ENCODE measurements at regions not wholly inside any gene's neighbourhood (a gene's known extent, or its start where the extent isn't known, plus 50 kb on each side); places are given as distances from the start of the nearest gene placed in this dataset.

DNA sequence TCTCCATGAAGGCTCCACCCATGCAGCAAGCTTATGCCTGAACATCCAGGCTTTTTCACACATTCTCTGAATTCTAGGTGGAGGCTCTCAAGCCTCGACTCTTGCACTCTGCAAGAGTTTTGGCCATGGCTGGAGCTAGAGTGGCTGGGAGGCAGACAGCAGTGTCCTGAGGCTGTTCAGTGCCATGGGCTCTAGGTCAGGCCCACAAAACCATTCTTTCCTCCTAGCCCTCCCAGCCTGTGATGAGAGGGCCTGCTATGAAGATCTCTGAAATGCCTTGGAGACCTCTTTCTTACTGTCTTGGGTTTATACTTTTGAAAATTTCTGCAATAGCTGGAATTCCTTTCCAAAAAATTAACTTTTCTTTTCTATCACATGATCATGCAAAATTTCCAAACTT is 210.7 kb downstream of the RND3 start:
- H3K4me3 ChIP-seq = no peak overlapping the region
- no peaks in the 10 kb centered on the region for H3K36me3 ChIP-seq
- no peak for DNase-seq
- H3K9me3 ChIP-seq = no peaks in the 10 kb centered on the region
- peaks cover 4% of the 10 kb centered on the region for H3K4me1 ChIP-seq (ENCODE audit: insufficient read depth)
- no peak overlapping the region for H3K27ac ChIP-seq
- no peaks in the 10 kb centered on the region for H3K27me3 ChIP-seq
- TF ChIP-seq, protein P1, sequence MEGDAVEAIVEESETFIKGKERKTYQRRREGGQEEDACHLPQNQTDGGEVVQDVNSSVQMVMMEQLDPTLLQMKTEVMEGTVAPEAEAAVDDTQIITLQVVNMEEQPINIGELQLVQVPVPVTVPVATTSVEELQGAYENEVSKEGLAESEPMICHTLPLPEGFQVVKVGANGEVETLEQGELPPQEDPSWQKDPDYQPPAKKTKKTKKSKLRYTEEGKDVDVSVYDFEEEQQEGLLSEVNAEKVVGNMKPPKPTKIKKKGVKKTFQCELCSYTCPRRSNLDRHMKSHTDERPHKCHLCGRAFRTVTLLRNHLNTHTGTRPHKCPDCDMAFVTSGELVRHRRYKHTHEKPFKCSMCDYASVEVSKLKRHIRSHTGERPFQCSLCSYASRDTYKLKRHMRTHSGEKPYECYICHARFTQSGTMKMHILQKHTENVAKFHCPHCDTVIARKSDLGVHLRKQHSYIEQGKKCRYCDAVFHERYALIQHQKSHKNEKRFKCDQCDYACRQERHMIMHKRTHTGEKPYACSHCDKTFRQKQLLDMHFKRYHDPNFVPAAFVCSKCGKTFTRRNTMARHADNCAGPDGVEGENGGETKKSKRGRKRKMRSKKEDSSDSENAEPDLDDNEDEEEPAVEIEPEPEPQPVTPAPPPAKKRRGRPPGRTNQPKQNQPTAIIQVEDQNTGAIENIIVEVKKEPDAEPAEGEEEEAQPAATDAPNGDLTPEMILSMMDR (IDR thresholded peaks at IDR 0.05) = no peak
- no peak for TF ChIP-seq EP300 (IDR thresholded peaks at IDR 0.05)
- TF ChIP-seq POLR2A (IDR thresholded peaks at IDR 0.05) = no peak
- WGBS, 3 donors = 90 to 100% (median 100%) methylated on average over 1 of the region's 1 CpG
- intact Hi-C loops (cut with DNase I) = no loop called here

DNA sequence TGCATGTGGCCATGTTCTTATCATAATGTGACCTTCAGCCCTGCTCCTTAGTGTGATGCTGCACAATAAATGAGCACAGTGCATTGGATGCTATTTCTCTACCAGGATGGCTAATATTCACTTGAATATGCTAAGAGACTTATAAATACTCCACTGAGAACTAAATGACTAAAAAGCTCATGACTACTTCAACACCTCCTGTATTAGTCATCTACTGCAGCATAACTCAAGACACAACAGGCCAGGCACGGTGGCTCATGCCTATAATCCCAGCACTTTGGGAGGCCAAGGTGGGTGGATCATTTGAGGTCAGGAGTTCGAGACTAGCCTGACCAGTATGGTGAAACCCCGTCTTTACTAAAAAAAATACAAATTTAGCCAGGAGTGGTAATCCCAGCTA is 213.4 kb downstream of the RND3 start:
- 60 to 63% (median 62%) methylated on average over 3 of the region's 3 CpGs for WGBS, 3 donors
- Histone ChIP-seq H3K4me1 (ENCODE audit: insufficient read depth) (peaks cover under 1% of the 10 kb centered on the region), H3K27me3 (no peaks in the 10 kb centered on the region), H3K4me3 (no peak overlapping the region), H3K9me3 (no peaks in the 10 kb centered on the region), H3K27ac (no peak overlapping the region), H3K36me3 (no peaks in the 10 kb centered on the region)
- intact Hi-C loops (cut with DNase I) = no loop called here
- TF ChIP-seq POLR2A (IDR thresholded peaks at IDR 0.05) = no peak
- TF ChIP-seq EP300 (IDR thresholded peaks at IDR 0.05) = no peak
- TF ChIP-seq, protein P1 (IDR thresholded peaks at IDR 0.05) = no peak
- DNase-seq = no peak

DNA sequence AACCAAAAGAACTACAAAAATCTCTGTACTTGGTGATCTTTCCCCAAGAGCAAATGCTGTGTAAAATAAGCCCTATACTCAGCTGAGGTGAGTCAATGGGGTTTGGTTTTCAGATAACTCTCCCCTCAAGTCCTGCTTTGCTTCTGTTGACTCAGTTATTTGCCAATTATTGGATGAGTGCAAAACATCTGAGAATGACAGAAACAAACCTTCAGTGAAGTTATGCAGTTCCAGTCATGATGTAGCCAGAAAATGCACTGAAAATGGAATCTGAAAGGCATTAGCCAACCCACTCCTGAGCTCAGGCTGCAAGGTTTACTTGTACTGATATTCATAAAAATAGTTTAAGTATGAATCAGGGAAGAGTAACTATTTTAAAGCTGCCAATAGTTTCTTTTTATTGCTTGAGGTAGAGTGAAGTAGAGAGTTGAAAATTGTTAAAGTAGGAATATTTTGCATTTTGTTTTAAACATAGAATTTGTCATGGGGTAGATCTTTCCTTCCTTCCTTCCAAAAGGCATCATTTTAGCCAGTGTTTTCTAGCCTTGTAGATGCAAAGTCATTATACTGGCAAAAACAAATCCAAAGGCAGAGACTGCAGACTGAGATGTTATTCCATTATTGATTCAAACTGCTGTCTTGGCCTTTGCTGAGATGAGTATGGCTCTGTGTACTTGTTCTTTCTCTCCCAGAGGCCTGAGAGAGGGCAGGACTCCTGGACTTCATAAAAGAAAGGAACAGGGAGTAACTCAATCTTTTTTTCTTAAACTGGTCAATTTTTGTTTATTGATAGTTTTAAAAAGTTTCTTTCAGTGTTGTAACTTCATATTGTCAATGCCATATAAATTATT is 215.3 kb downstream of the RND3 start:
- Histone ChIP-seq H3K9me3 (no peaks in the 10 kb centered on the region), H3K4me1 (ENCODE audit: insufficient read depth) (no peaks in the 10 kb centered on the region), H3K4me3 (no peak overlapping the region), H3K36me3 (no peaks in the 10 kb centered on the region), H3K27me3 (no peaks in the 10 kb centered on the region), H3K27ac (no peak overlapping the region)
- DNase-seq = no peak
- intact Hi-C loops (cut with DNase I) = no loop called here
- TF ChIP-seq, protein P1 (IDR thresholded peaks at IDR 0.05) = no peak
- TF ChIP-seq EP300 (IDR thresholded peaks at IDR 0.05) (no peak), POLR2A (IDR thresholded peaks at IDR 0.05) (no peak)

DNA sequence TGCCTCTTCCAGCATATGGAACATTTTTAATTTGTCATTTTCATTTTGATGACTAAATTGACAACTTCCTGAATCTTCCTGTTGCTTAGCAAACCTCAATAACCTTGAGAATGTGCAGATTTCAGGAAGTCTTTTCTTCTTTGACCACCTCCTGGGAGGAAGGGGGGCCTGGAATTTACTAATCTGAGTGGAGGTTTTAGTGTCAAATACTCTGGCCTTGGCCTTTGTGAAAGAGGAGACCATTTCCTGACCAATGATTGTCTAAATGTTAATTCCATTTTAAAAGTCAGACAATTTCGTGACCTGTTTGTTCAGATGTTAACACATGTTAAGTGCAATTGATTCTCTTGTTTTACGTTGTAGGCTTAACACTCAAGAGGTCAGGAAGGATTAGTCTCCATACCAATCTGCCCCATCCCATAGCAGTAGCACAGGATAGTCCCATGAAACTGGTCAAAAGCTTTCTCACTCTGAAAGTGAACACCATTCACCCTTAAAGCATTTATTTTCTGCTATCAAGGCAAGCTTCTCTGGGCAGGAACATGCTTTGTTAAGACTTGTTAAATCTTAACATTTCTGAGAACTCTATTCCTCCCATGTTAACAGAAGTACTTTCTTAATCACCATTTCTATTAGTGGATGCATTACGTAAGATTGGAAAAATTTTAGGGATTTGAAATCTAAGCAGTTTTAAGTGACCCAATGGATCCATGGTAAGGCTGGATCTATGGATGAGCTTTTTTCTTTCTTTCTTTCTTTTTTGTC is 219.6 kb downstream of the RND3 start:
- Histone ChIP-seq H3K9me3 (no peaks in the 10 kb centered on the region), H3K27ac (no peak overlapping the region), H3K36me3 (no peaks in the 10 kb centered on the region), H3K27me3 (no peaks in the 10 kb centered on the region), H3K4me1 (ENCODE audit: insufficient read depth) (no peaks in the 10 kb centered on the region), H3K4me3 (no peak overlapping the region)
- TF ChIP-seq, protein P1 (IDR thresholded peaks at IDR 0.05) = no peak
- TF ChIP-seq POLR2A (IDR thresholded peaks at IDR 0.05) (no peak), EP300 (IDR thresholded peaks at IDR 0.05) (no peak)
- WGBS, 3 donors = 85 to 94% (median 90%) methylated on average over 3 of the region's 3 CpGs
- intact Hi-C loops (cut with DNase I) = no loop called here
- no peak for DNase-seq
